ENCODE measurements at regions not wholly inside any gene's neighbourhood (a gene's known extent, or its start where the extent isn't known, plus 50 kb on each side); places are given as distances from the start of the nearest gene placed in this dataset.

DNA sequence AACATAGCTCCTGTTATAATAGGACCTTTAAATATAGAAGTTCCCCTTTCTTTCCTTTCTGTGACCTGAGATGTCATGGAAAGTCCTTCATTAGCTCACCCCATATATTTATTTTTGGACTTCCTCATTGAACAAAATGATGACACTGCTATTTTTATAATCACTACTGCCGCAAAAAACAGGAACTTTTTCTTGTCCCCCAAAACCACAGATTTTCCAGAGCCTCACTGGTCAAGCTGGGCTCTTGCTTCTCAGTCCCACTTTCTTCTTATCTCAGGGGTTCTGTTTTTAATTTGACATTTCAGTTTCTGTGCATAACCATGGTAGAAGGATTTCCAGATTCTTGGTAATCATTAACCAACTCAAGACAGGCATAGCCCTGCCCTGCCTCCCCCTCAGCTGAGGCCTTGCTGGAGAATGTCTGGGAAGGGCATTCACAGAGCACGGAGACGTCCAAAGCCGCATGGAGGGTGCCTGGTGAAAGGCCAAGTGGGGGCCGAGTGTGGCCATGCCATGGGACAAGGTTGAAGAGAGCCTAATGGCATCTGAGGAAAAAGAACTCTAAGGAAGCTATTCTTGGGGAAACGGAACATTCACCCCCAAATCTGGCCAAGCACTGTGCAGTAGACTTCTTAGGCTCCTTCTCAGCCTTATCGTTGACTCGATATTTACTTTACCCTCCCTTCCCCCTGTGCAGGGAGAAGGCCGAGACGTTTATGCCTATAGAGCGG is 73.7 kb downstream of the EDN1 start:
- Histone ChIP-seq H3K4me3 (ENCODE audit: low read length) (no peak overlapping the region), H3K36me3 (ENCODE audit: control insufficient read depth, insufficient read depth, low read length) (no peaks in the 10 kb centered on the region), H3K27me3 (ENCODE audit: control insufficient read depth, insufficient read depth, low read length) (no peaks in the 10 kb centered on the region), H3K27ac (ENCODE audit: low read depth, low read length) (no peak overlapping the region), H3K4me1 (ENCODE audit: control insufficient read depth, insufficient read depth, low read length) (no peaks in the 10 kb centered on the region), H3K9ac (ENCODE audit: low read length) (no peak overlapping the region)

DNA sequence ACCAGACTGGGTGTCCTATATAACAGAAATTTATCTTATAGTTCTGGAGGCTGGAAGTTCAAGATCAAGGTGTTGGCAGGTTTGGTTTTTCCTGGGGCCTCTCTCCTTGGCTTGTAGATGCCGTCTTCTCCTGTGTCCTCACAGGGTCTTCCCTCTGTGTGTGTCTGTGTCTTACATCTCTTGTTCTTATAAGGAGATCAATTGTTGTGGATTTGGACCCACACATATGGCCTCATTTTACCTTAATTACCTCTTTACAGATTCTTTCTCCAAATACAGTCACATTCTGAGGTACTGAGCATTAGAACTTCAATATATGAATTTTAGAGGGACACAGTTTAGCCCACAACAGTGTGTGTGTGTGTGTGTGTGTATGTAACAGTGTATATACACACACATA is 74.5 kb downstream of the EDN1 start:
- no peaks in the 10 kb centered on the region for H3K36me3 ChIP-seq (ENCODE audit: control insufficient read depth, insufficient read depth, low read length)
- no peak overlapping the region for H3K27ac ChIP-seq (ENCODE audit: low read depth, low read length)
- H3K27me3 ChIP-seq (ENCODE audit: control insufficient read depth, insufficient read depth, low read length) = no peaks in the 10 kb centered on the region
- no peak overlapping the region for H3K4me3 ChIP-seq (ENCODE audit: low read length)
- H3K9ac ChIP-seq (ENCODE audit: low read length) = no peak overlapping the region
- no peaks in the 10 kb centered on the region for H3K4me1 ChIP-seq (ENCODE audit: control insufficient read depth, insufficient read depth, low read length)

DNA sequence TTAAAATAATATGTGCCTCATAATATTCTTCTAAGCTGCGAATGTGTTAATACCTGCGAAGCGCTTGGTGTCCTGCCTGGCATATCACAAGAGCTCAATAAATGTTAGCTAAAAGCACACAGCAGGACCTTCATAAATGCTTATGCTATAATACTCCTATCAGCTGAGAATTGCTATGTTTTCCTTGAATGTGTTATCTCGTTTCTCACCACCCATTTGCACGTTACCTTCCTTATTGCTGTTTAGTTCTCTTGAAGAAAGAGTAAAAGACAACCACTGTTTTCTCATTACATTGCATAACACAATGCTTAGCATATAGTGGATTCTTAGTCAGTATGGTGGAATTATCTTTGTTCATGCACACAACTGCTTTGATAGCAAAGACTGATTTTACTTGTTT is 76.6 kb downstream of the EDN1 start:
- H3K36me3 ChIP-seq (ENCODE audit: control insufficient read depth, insufficient read depth, low read length) = no peaks in the 10 kb centered on the region
- no peak overlapping the region for H3K4me3 ChIP-seq (ENCODE audit: low read length)
- H3K9ac ChIP-seq (ENCODE audit: low read length) = no peak overlapping the region
- no peak overlapping the region for H3K27ac ChIP-seq (ENCODE audit: low read depth, low read length)
- no peaks in the 10 kb centered on the region for H3K27me3 ChIP-seq (ENCODE audit: control insufficient read depth, insufficient read depth, low read length)
- H3K4me1 ChIP-seq (ENCODE audit: control insufficient read depth, insufficient read depth, low read length) = no peaks in the 10 kb centered on the region

DNA sequence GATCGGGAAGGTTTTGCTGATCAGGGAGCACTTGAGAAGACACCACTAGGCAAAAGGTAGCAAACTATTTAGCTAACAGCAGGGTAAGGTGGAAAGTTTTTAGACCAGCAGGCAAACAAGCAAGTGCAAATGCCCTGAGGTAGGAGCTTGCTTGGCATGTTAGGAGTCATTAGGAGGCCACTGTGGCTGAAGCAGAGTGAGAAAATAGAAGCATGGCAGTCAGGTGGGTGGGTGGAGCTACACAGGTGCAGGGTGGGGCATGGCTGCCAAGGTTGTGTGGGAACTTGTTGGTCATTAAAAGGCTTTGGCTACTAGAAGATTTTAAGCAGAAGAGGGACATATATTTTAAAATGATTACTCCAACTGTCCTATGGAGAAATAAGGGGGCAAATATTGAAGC is 77.3 kb downstream of the EDN1 start:
- H3K36me3 ChIP-seq (ENCODE audit: control insufficient read depth, insufficient read depth, low read length) = no peaks in the 10 kb centered on the region
- H3K4me3 ChIP-seq (ENCODE audit: low read length) = no peak overlapping the region
- no peaks in the 10 kb centered on the region for H3K4me1 ChIP-seq (ENCODE audit: control insufficient read depth, insufficient read depth, low read length)
- H3K9ac ChIP-seq (ENCODE audit: low read length) = no peak overlapping the region
- no peak overlapping the region for H3K27ac ChIP-seq (ENCODE audit: low read depth, low read length)
- H3K27me3 ChIP-seq (ENCODE audit: control insufficient read depth, insufficient read depth, low read length) = no peaks in the 10 kb centered on the region

DNA sequence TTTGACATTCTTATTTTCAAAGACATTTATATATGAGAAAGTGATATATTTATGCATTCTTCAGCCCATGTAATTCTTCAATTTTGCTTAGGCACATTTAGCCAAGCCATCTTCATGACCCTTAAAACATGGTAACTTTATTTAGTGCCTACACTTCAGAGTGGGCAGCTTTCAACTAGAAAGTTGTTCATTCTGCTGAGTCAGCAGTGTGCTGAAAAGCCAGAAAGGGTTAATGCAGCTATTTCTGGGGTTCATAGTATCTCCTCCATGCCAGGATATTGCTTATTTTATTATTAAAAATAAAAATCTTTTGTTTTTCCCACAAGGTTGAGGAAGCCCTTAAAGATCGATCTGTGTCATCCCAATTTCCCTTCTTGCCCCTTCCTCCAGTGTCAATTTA is 79.2 kb downstream of the EDN1 start:
- Histone ChIP-seq H3K9ac (ENCODE audit: low read length) (no peak overlapping the region), H3K27me3 (ENCODE audit: control insufficient read depth, insufficient read depth, low read length) (no peaks in the 10 kb centered on the region), H3K27ac (ENCODE audit: low read depth, low read length) (no peak overlapping the region), H3K4me3 (ENCODE audit: low read length) (no peak overlapping the region), H3K4me1 (ENCODE audit: control insufficient read depth, insufficient read depth, low read length) (no peaks in the 10 kb centered on the region), H3K36me3 (ENCODE audit: control insufficient read depth, insufficient read depth, low read length) (no peaks in the 10 kb centered on the region)

DNA sequence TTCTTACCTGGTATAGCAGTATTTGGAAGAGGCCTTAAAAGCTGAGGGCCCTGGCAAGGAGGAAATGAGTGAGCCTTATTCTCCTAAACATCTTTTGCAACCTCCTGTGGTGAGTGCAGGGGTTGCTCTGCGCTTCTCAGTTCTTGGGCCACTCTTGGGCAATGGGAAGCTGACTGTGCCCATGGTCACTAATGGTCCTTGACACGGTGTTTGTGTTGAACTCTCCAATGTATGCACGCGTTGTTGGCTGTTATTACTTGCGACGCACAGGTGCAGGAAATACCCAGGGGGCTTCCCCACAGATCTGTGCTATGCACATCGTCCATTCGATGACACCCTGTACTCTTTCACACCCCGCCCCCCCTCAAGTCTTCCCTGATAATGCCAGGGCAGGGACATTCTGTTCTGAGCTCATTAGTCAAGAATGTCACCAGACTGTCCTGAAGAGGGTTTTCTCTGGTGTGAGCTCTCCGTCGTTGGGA is 79.7 kb downstream of the EDN1 start:
- Histone ChIP-seq H3K9ac (ENCODE audit: low read length) (no peak overlapping the region), H3K4me1 (ENCODE audit: control insufficient read depth, insufficient read depth, low read length) (no peaks in the 10 kb centered on the region), H3K36me3 (ENCODE audit: control insufficient read depth, insufficient read depth, low read length) (no peaks in the 10 kb centered on the region), H3K4me3 (ENCODE audit: low read length) (no peak overlapping the region), H3K27ac (ENCODE audit: low read depth, low read length) (no peak overlapping the region), H3K27me3 (ENCODE audit: control insufficient read depth, insufficient read depth, low read length) (no peaks in the 10 kb centered on the region)

DNA sequence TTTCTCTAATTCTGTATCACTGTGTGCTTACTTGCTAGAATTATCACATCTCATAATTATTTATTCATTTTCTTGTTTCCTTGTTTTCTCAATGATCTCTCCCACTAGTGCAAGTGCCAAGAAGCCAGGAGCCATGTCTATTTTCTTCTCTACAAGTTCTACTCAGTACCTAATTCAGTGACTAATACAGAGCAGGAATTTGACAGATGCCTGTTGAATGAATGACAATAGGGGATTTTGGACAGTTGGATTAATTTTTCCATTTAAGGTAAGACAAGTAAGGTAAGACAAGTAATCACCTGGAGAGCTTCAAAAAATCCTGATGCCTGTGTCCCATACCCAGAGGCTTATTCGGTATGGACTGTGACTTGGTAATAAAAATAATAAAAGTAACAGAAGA is 81.0 kb downstream of the EDN1 start:
- Histone ChIP-seq H3K27me3 (ENCODE audit: control insufficient read depth, insufficient read depth, low read length) (no peaks in the 10 kb centered on the region), H3K4me1 (ENCODE audit: control insufficient read depth, insufficient read depth, low read length) (no peaks in the 10 kb centered on the region), H3K36me3 (ENCODE audit: control insufficient read depth, insufficient read depth, low read length) (no peaks in the 10 kb centered on the region), H3K9ac (ENCODE audit: low read length) (no peak overlapping the region), H3K4me3 (ENCODE audit: low read length) (no peak overlapping the region), H3K27ac (ENCODE audit: low read depth, low read length) (no peak overlapping the region)

DNA sequence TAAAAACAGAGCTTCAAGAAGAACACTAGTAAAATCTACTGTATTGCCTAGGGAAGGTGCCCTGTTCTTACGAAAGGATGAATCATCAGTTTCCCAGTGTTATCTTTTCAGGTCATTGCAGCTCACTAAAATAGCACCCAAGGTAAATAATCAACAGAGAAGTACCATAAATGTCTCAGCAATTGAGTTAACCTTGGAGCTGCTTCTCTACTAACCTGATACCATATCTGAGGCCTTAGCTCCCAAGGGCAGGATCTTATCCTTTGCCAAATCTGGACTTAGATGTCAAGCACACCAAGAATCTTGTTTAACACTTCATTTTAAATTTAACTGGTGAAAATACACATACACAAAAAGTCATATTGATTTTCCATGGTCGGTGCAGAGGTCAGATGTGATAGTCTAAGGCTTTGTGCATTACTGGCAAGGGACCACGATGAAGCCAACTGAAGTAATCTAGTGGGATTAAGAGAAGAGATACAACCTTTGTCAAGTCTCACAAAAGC is 81.5 kb downstream of the EDN1 start:
- no peak overlapping the region for H3K9ac ChIP-seq (ENCODE audit: low read length)
- H3K27ac ChIP-seq (ENCODE audit: low read depth, low read length) = no peak overlapping the region
- no peaks in the 10 kb centered on the region for H3K36me3 ChIP-seq (ENCODE audit: control insufficient read depth, insufficient read depth, low read length)
- no peak overlapping the region for H3K4me3 ChIP-seq (ENCODE audit: low read length)
- no peaks in the 10 kb centered on the region for H3K27me3 ChIP-seq (ENCODE audit: control insufficient read depth, insufficient read depth, low read length)
- no peaks in the 10 kb centered on the region for H3K4me1 ChIP-seq (ENCODE audit: control insufficient read depth, insufficient read depth, low read length)

DNA sequence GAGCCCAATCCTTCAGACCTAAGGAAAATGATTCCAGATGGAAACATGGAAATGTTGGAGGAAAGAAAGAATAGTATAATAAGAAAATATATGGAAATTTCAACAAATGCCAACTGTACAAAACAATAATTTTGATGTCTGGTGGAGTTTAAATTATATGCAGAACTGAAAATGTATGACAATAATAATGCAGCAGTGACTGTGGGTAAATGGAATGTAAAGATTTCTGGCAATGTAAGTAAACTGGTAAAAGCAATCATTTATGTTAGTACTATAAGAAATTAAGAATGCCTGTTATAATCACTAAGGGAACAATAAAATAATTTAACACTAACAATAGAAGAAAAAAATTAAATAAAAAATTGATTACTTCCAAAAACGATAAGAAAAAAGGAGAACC is 89.0 kb downstream of the EDN1 start:
- no peaks in the 10 kb centered on the region for H3K36me3 ChIP-seq (ENCODE audit: control insufficient read depth, insufficient read depth, low read length)
- H3K27ac ChIP-seq (ENCODE audit: low read depth, low read length) = no peak overlapping the region
- no peaks in the 10 kb centered on the region for H3K27me3 ChIP-seq (ENCODE audit: control insufficient read depth, insufficient read depth, low read length)
- H3K9ac ChIP-seq (ENCODE audit: low read length) = no peak overlapping the region
- H3K4me3 ChIP-seq (ENCODE audit: low read length) = no peak overlapping the region
- no peaks in the 10 kb centered on the region for H3K4me1 ChIP-seq (ENCODE audit: control insufficient read depth, insufficient read depth, low read length)

DNA sequence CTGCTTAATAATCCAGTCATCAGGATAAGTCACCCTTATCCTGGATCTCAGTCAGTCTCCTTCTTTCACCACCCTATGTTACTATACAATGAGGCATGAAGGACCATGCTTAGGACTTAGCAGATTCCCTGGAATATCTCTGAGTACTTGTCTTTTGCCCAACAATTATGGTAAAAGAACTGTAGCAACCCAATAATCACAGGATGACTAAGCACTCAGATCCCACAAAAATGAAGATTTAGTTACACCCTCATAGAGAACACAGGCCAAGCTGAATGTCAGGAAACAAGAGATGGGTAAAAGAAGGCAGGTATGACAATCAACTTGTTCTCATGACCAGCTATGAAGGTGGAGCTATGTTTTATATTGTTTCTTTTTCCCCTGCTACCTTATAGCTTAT is 91.4 kb downstream of the EDN1 start:
- no peak overlapping the region for H3K9ac ChIP-seq (ENCODE audit: low read length)
- no peaks in the 10 kb centered on the region for H3K36me3 ChIP-seq (ENCODE audit: control insufficient read depth, insufficient read depth, low read length)
- no peak overlapping the region for H3K27ac ChIP-seq (ENCODE audit: low read depth, low read length)
- no peaks in the 10 kb centered on the region for H3K27me3 ChIP-seq (ENCODE audit: control insufficient read depth, insufficient read depth, low read length)
- no peaks in the 10 kb centered on the region for H3K4me1 ChIP-seq (ENCODE audit: control insufficient read depth, insufficient read depth, low read length)
- no peak overlapping the region for H3K4me3 ChIP-seq (ENCODE audit: low read length)

DNA sequence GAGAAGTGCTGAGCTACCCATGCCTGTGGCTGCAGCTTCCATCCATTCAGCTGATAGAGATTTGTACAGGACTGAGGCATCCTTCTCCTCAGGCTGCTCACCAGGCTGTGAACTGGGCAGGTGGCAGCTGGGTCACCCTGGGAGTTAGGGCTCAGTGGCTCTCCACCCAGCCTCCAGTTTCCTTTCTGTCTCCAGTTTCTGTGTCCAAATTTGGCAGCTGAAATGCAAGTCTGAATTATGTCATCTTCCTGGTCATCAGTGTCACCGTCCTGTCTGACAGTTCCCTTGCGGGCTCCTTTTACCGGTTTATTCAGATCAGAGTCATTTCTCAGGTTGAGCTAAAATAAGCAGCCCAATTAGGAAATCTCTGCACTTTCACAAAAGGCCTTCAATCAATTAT is 93.3 kb downstream of the EDN1 start:
- Histone ChIP-seq H3K27ac (ENCODE audit: low read depth, low read length) (no peak overlapping the region), H3K9ac (ENCODE audit: low read length) (no peak overlapping the region)

DNA sequence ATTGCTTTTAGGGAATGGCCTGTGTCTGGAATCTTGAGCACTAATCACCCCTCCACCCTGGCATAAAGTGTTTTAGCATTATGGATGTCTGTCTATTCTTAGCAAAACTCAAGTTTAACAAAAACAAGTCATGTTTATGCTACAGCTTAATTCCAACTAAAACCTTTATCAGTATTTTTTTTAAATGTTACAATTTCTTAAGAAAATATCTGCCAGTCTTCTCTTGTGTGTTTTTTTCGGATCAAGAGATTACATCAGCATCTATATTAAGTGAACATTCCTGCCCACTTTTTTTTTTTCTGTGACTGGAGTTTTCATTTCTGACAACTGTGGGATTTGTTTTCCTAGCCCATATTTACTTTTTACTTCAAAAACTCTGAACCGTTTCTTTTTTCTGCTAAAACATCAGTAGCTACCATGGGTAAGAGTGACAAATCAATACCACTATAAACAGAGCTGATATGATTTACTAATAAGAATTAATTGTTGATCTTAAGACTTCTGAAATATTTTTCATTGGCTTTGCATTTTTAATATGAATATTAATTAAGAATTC is 94.3 kb downstream of the EDN1 start:
- Histone ChIP-seq H3K4me1 (ENCODE audit: control insufficient read depth, insufficient read depth, low read length) (no peaks in the 10 kb centered on the region), H3K27me3 (ENCODE audit: control insufficient read depth, insufficient read depth, low read length) (no peaks in the 10 kb centered on the region), H3K4me3 (ENCODE audit: low read length) (no peak overlapping the region), H3K9ac (ENCODE audit: low read length) (no peak overlapping the region), H3K36me3 (ENCODE audit: control insufficient read depth, insufficient read depth, low read length) (no peaks in the 10 kb centered on the region), H3K27ac (ENCODE audit: low read depth, low read length) (no peak overlapping the region)

More for the DNA sequence above, 93.3 kb downstream of the EDN1 start:
- no peak overlapping the region for H3K4me3 ChIP-seq (ENCODE audit: low read length)
- H3K27me3 ChIP-seq (ENCODE audit: control insufficient read depth, insufficient read depth, low read length) = no peaks in the 10 kb centered on the region
- no peaks in the 10 kb centered on the region for H3K36me3 ChIP-seq (ENCODE audit: control insufficient read depth, insufficient read depth, low read length)
- no peaks in the 10 kb centered on the region for H3K4me1 ChIP-seq (ENCODE audit: control insufficient read depth, insufficient read depth, low read length)

DNA sequence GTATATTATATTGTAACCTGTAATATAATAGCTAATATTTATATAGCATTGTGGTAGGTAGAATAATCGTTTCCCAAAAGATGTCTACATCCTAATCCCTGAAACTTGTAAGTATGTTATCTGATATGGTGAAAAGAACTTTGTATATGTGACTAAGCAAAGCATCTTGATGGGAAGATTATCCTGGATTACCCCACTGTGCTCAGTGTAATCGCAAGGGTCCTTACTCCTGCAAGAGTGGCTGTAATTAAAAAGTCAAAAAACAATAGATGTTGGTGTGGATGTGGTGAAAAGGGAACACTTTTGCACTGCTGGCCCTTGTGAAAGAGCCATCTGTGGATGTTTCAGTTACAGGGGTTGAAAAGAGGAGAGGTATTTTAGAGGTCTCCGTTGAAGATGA is 95.2 kb downstream of the EDN1 start:
- H3K27me3 ChIP-seq (ENCODE audit: control insufficient read depth, insufficient read depth, low read length) = no peaks in the 10 kb centered on the region
- H3K4me3 ChIP-seq (ENCODE audit: low read length) = no peak overlapping the region
- no peak overlapping the region for H3K27ac ChIP-seq (ENCODE audit: low read depth, low read length)
- H3K36me3 ChIP-seq (ENCODE audit: control insufficient read depth, insufficient read depth, low read length) = no peaks in the 10 kb centered on the region
- no peak overlapping the region for H3K9ac ChIP-seq (ENCODE audit: low read length)
- no peaks in the 10 kb centered on the region for H3K4me1 ChIP-seq (ENCODE audit: control insufficient read depth, insufficient read depth, low read length)

Measured in rectal smooth muscle tissue (tissue), 1 donor.